ENCODE measurements at regions not wholly inside any gene's neighbourhood (a gene's known extent, or its start where the extent isn't known, plus 50 kb on each side); places are given as distances from the start of the nearest gene placed in this dataset.

DNA sequence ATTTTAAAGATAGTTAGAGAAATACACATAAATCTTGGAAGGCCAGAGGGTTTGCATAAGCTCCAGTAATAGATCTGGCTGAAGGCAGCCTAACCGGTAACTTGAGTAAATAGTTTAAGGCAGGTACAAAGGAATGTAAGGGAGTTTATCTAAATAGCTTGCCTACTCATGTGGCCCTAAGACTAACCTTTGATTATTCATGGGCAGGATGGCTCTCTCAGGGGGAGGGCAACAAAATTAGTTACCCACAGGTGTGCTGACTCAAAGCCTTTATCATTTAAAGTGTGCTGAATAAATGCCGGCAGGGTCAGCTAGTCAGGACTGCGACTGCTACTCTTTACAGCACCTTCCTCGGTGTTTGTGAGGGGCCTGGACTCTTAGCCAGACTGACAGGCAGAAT lies 761.3 kb upstream of the KIF2B start:
- Histone ChIP-seq H3K9ac (ENCODE audit: low read length) (no peak overlapping the region), H3K27ac (ENCODE audit: low read depth, low read length) (no peak overlapping the region), H3K9me3 (ENCODE audit: control insufficient read depth in 1 of 2, insufficient read depth in 1 of 2, low read depth in 1 of 2, low read length in 2 of 2) (peaks cover 38 to 61% of the 10 kb centered on the region in 2 experiments), H3K4me3 (replicated peaks in 1 of 2; ENCODE audit: low read depth in 1 of 2, low read length in 2 of 2) (no peak overlapping the region), H4K20me1 (ENCODE audit: insufficient read depth) (no peaks in the 10 kb centered on the region), H3K27me3 (ENCODE audit: insufficient read depth, low read length) (no peaks in the 10 kb centered on the region), H3K9me2 (ENCODE audit: insufficient read depth) (no peaks in the 10 kb centered on the region), H3K4me2 (ENCODE audit: low read length) (no peak overlapping the region), H3K36me3 (ENCODE audit: control insufficient read depth in 1 of 2, insufficient read depth in 2 of 2, low read length in 2 of 2) (no peaks in the 10 kb centered on the region), H3K79me2 (ENCODE audit: insufficient read depth, low read length) (no peaks in the 10 kb centered on the region), H3K4me1 (ENCODE audit: control insufficient read depth in 1 of 2, insufficient read depth in 2 of 2, low read length in 2 of 2) (no peaks in the 10 kb centered on the region), H2AFZ (ENCODE audit: low read depth, low read length, poor library complexity, severe bottlenecking) (no peak overlapping the region)
- ChIA-PET POLR2A (no interaction called here), RAD21 (ENCODE audit: low non-redundant PET in 1 of 2, low total read pairs in 2 of 2, uncharacterized antibody in 2 of 2, unreplicated experiment in 2 of 2) (no interaction called here), CTCF (no interaction called here)
- no peak for ATAC-seq
- no peak for DNase-seq (ENCODE audit: low read depth, low spot score)
- intact Hi-C loops (cut with micrococcal nuclease): no loop called here
- BruUV-seq (replicated peaks): no TSS peak
- TF ChIP-seq POLR2AphosphoS5 (IDR thresholded peaks at IDR 0.05; ENCODE audit: low read depth, low read length) (no peak), CBX3 (IDR thresholded peaks at IDR 0.05; ENCODE audit: low read depth) (no peak), FOSL1 (IDR thresholded peaks at IDR 0.05; ENCODE audit: low read depth) (no peak), RAD21 (IDR thresholded peaks at IDR 0.05; ENCODE audit: low read depth) (no peak), SRF (IDR thresholded peaks at IDR 0.05; ENCODE audit: low read depth) (no peak), CEBPB (IDR thresholded peaks at IDR 0.05; ENCODE audit: low read depth) (no peak), TCF7L2 (IDR thresholded peaks at IDR 0.05; ENCODE audit: borderline replicate concordance, extremely low read depth, insufficient read depth, insufficient read length) (no peak), ELF1 (IDR thresholded peaks at IDR 0.05; ENCODE audit: borderline replicate concordance, low read depth) (no peak), ZFX (IDR thresholded peaks at IDR 0.05) (no peak), MAX (IDR thresholded peaks at IDR 0.05) (no peak), YY1 (IDR thresholded peaks at IDR 0.05; ENCODE audit: extremely low read depth, insufficient replicate concordance, low read depth, low read length) (no peak)
- TF ChIP-seq, protein P1, sequence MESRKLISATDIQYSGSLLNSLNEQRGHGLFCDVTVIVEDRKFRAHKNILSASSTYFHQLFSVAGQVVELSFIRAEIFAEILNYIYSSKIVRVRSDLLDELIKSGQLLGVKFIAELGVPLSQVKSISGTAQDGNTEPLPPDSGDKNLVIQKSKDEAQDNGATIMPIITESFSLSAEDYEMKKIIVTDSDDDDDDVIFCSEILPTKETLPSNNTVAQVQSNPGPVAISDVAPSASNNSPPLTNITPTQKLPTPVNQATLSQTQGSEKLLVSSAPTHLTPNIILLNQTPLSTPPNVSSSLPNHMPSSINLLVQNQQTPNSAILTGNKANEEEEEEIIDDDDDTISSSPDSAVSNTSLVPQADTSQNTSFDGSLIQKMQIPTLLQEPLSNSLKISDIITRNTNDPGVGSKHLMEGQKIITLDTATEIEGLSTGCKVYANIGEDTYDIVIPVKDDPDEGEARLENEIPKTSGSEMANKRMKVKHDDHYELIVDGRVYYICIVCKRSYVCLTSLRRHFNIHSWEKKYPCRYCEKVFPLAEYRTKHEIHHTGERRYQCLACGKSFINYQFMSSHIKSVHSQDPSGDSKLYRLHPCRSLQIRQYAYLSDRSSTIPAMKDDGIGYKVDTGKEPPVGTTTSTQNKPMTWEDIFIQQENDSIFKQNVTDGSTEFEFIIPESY (IDR thresholded peaks at IDR 0.05; ENCODE audit: extremely low read depth, insufficient replicate concordance, low read length): no peak

Measured in HCT116 (cell line).